Endothelial cell of umbilical vein (primary cell): ENCODE measurements at regions not wholly inside any gene's neighbourhood (a gene's known extent, or its start where the extent isn't known, plus 50 kb on each side); places are given as distances from the start of the nearest gene placed in this dataset.

Experiments used
- BruUV-seq: library from RNA; stranded (reverse); fragments of 400-500 nt; replicated peaks from 2 replicates; lab custom pipeline; 2021; lab: Mats Ljungman, UMichigan
- CTCF ChIA-PET: fragments of 300-600, 350-600 bp; sonication (Branson Sonifier 250); formaldehyde crosslinking; loops from one replicate; lab custom pipeline; 2021; ENCODE audit warnings: antibody characterized with exemption, inconsistent platforms; lab: Charles Lee
- POLR2A ChIA-PET: fragments of 300-600, 350-600 bp; sonication (Branson Sonifier 250); formaldehyde crosslinking; loops from one replicate; lab custom pipeline; 2021; ENCODE audit warnings: antibody characterized with exemption, inconsistent platforms; lab: Charles Lee
- DNase-seq: peaks from one replicate; pipeline ENCODE4 v3.0.0-alpha.2; 2011; ENCODE audit warnings: low read depth, low spot score
- FAIRE-seq: peaks from 2 replicates; lab custom pipeline; 2011; peaks lifted over from hg19 to GRCh38; lab: Jason Lieb, UNC
- H2AFZ ChIP-seq: 2 replicates; pipeline ENCODE4 v1.6.0; 2012; ENCODE audit warnings: low read depth, low read length, control low read depth, inconsistent platforms
- H3K27ac ChIP-seq: 2 replicates; pipeline ENCODE4 v1.5.1; 2011; ENCODE audit warnings: low read depth, mild to moderate bottlenecking, control low read depth, low read length, moderate library complexity; ENCODE audit not compliant: insufficient read depth
- H3K27me3 ChIP-seq, 2 experiments: 2 replicates each; pipeline versions ENCODE4 v1.6.0 to v1.6.1; 2011; ENCODE audit warnings: low read length in 2 of 2, mixed read lengths in 1 of 2; ENCODE audit not compliant: control insufficient read depth in 2 of 2, insufficient read depth in 2 of 2
- H3K36me3 ChIP-seq, 2 experiments: 2 replicates in 1 of 2; 3 replicates in 1 of 2; pipeline ENCODE4 v1.5.1; 2011; ENCODE audit warnings: low read length in 2 of 2, mild to moderate bottlenecking in 1 of 2, moderate library complexity in 1 of 2; ENCODE audit not compliant: control insufficient read depth in 2 of 2, insufficient read depth in 2 of 2; ENCODE audit errors: extremely low read depth in 1 of 2
- H3K4me1 ChIP-seq: 3 replicates; pipeline ENCODE4 v1.5.1; 2011; ENCODE audit warnings: mild to moderate bottlenecking, low read length; ENCODE audit not compliant: control insufficient read depth, insufficient read depth; ENCODE audit errors: extremely low read depth
- H3K4me2 ChIP-seq: 2 replicates; pipeline ENCODE4 v1.6.1; 2011; ENCODE audit warnings: low read length, control low read depth, mixed read lengths; ENCODE audit not compliant: insufficient read depth
- H3K4me3 ChIP-seq, 3 experiments: fragments of 200-600 bp in 1 of 3; sonication (generic), shearing (Covaris generic) in 1 of 3; replicated peaks in 1 of 3; 2 replicates each; pipeline ENCODE4 v1.5.1; 2011 to 2016; ENCODE audit warnings: control low read depth in 3 of 3, low read length in 3 of 3, mild to moderate bottlenecking in 2 of 3, inconsistent platforms in 1 of 3, low read depth in 1 of 3, moderate library complexity in 1 of 3; ENCODE audit not compliant: insufficient read depth in 1 of 3
- H3K79me2 ChIP-seq: 2 replicates; pipeline ENCODE4 v1.6.0; 2012; ENCODE audit warnings: low read length, inconsistent platforms; ENCODE audit not compliant: control insufficient read depth, insufficient read depth
- H3K9ac ChIP-seq: replicated peaks from 2 replicates; pipeline ENCODE3; 2011; ENCODE audit warnings: low read length, control low read depth; ENCODE audit not compliant: insufficient read depth; ENCODE audit errors: extremely low read depth
- H3K9me1 ChIP-seq: replicated peaks from 3 replicates; pipeline ENCODE4 v1.6.0; 2011; ENCODE audit warnings: mild to moderate bottlenecking, low read length; ENCODE audit not compliant: control insufficient read depth, insufficient read depth; ENCODE audit errors: extremely low read depth
- H3K9me3 ChIP-seq: replicated peaks from 2 replicates; pipeline ENCODE4 v1.5.1; 2012; ENCODE audit warnings: low read length, inconsistent platforms; ENCODE audit not compliant: control insufficient read depth, insufficient read depth
- H4K20me1 ChIP-seq: replicated peaks from 2 replicates; pipeline ENCODE3; 2011; ENCODE audit warnings: mild to moderate bottlenecking, low read length; ENCODE audit not compliant: control insufficient read depth, insufficient read depth; ENCODE audit errors: extremely low read depth
- EZH2 ChIP-seq: IDR thresholded peaks from 2 replicates; pipeline ENCODE4 v1.6.1; 2012; ENCODE audit warnings: borderline replicate concordance, low read depth, mild to moderate bottlenecking, moderate library complexity, low read length, inconsistent platforms; ENCODE audit not compliant: severe bottlenecking
- FOS ChIP-seq: IDR thresholded peaks from 2 replicates; pipeline ENCODE4 v1.6.1; 2011; ENCODE audit warnings: mild to moderate bottlenecking, low read length, moderate library complexity, borderline replicate concordance; ENCODE audit not compliant: insufficient read depth
- GATA2 ChIP-seq: IDR thresholded peaks from 2 replicates; pipeline ENCODE4 v1.7.0; 2011; ENCODE audit warnings: low read depth, mild to moderate bottlenecking, moderate library complexity, mixed read lengths, low read length; ENCODE audit not compliant: insufficient read length, insufficient read depth
- JUN ChIP-seq: IDR thresholded peaks from 2 replicates; pipeline ENCODE4 v1.6.1; 2011; ENCODE audit warnings: borderline replicate concordance, low read depth; ENCODE audit not compliant: insufficient read length, insufficient read depth
- POLR2A ChIP-seq: IDR thresholded peaks from 2 replicates; pipeline ENCODE4 v1.6.1; 2012; ENCODE audit warnings: low read depth, mild to moderate bottlenecking, control low read depth, low read length
- dilution Hi-C: fragments of 300-500 bp; cut with MboI; formaldehyde crosslinking; loops from one replicate; pipeline ENCODE4 v1.15.0; 2019; ENCODE audit warnings: low sequenced_read_pairs; ENCODE audit not compliant: extremely low pct_ligation_motif_present
- intact Hi-C: fragments of 100-400 bp; cut with micrococcal nuclease; formaldehyde crosslinking; loops from one replicate; pipeline ENCODE4 v1.10.0; 2022
- TF ChIP-seq, protein P1 (sequence below), 2 donors: IDR thresholded peaks; 1 replicate in 1 of 2; 2 replicates in 1 of 2; pipeline ENCODE4 v1.5.1; 2011; ENCODE audit warnings: low read length in 2 of 2, mild to moderate bottlenecking in 2 of 2, moderate library complexity in 2 of 2, control low read depth in 1 of 2, inconsistent platforms in 1 of 2, low read depth in 1 of 2; ENCODE audit not compliant: insufficient read depth in 1 of 2; ENCODE audit errors: extremely low read depth in 1 of 2
- TF ChIP-seq, protein P2 (sequence below): IDR thresholded peaks from 2 replicates; pipeline ENCODE4 v1.6.1; 2011; ENCODE audit not compliant: insufficient read depth, insufficient read length

DNA sequence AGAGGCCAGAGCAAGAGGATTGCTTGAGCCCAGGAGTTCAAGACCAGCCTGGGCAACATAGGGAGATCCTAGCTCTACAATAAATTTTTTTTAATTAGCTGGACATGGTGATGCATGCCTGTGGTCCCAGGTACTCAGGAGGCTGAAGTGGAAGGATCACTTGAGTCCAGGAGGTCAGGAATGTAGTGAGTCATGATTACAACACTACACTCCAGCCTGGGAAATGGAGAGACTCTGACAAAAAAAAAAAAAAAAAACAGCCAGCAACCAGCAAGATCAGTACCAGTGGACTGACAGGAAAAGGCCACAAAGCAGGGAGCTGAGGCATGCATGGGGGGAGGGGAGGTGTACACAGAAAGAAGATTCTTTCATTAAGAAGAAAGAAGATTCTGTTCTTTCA, 52.7 kb upstream of the RFXAP start:
- H3K4me3 ChIP-seq = no peak overlapping the region
- POLR2A ChIA-PET = no interaction called here

More for the DNA sequence above, 52.7 kb upstream of the RFXAP start:
- Histone ChIP-seq H4K20me1 (no peaks in the 10 kb centered on the region), H3K79me2 (no peaks in the 10 kb centered on the region), H3K4me1 (no peaks in the 10 kb centered on the region), H3K36me3 (no peaks in the 10 kb centered on the region), H3K9me3 (no peaks in the 10 kb centered on the region), H3K27ac (no peak overlapping the region), H3K27me3 (peaks cover 3% of the 10 kb centered on the region in 2 experiments), H3K9me1 (no peaks in the 10 kb centered on the region), H3K9ac (no peak overlapping the region), H2AFZ (no peak overlapping the region), H3K4me2 (no peak overlapping the region)
- dilution Hi-C loops = no loop called here
- intact Hi-C loops = no loop called here
- BruUV-seq = no TSS peak
- CTCF ChIA-PET = no interaction called here
- TF ChIP-seq EZH2 (no peak), GATA2 (no peak), FOS (no peak), POLR2A (no peak), JUN (no peak)
- TF ChIP-seq, protein P1, sequence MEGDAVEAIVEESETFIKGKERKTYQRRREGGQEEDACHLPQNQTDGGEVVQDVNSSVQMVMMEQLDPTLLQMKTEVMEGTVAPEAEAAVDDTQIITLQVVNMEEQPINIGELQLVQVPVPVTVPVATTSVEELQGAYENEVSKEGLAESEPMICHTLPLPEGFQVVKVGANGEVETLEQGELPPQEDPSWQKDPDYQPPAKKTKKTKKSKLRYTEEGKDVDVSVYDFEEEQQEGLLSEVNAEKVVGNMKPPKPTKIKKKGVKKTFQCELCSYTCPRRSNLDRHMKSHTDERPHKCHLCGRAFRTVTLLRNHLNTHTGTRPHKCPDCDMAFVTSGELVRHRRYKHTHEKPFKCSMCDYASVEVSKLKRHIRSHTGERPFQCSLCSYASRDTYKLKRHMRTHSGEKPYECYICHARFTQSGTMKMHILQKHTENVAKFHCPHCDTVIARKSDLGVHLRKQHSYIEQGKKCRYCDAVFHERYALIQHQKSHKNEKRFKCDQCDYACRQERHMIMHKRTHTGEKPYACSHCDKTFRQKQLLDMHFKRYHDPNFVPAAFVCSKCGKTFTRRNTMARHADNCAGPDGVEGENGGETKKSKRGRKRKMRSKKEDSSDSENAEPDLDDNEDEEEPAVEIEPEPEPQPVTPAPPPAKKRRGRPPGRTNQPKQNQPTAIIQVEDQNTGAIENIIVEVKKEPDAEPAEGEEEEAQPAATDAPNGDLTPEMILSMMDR (IDR thresholded peaks at IDR 0.05; ENCODE audit: extremely low read depth in 1 of 2, insufficient read depth in 1 of 2, low read depth in 1 of 2, low read length in 2 of 2) = no peak
- TF ChIP-seq, protein P2, sequence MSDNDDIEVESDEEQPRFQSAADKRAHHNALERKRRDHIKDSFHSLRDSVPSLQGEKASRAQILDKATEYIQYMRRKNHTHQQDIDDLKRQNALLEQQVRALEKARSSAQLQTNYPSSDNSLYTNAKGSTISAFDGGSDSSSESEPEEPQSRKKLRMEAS = no peak
- FAIRE-seq (no peak), DNase-seq (no peak)
